Panc1 (cell line): ENCODE measurements at regions not wholly inside any gene's neighbourhood (a gene's known extent, or its start where the extent isn't known, plus 50 kb on each side); places are given as distances from the start of the nearest gene placed in this dataset.

Source experiments
- ATAC-seq: fragments of 200-7000 bp; cut with Tn5 transposase; 2 replicates; pipeline ENCODE4 v1.9.1; 2020; ENCODE audit warnings: mild to moderate bottlenecking, moderate library complexity
- BruUV-seq: library from RNA; stranded (reverse); fragments of 400-500 nt; replicated peaks from 2 replicates; lab custom pipeline; 2021; lab: Mats Ljungman, UMichigan
- CTCF ChIA-PET: fragments of 300-600 bp; sonication (Branson Sonifier 250); formaldehyde crosslinking; loops from one replicate; lab custom pipeline; 2022; ENCODE audit warnings: antibody characterized with exemption; lab: Charles Lee
- POLR2A ChIA-PET: fragments of 300-600 bp; sonication (Branson Sonifier 250); formaldehyde crosslinking; loops from one replicate; lab custom pipeline; 2022; ENCODE audit warnings: antibody characterized with exemption; lab: Charles Lee
- DNase-seq: peaks from one replicate; pipeline ENCODE4 v3.0.0-alpha.2; 2010; ENCODE audit warnings: low read depth, low spot score
- H3K27ac ChIP-seq: 2 replicates; pipeline ENCODE4 v1.5.1; 2011; ENCODE audit warnings: mild to moderate bottlenecking, low read length, inconsistent platforms
- H3K27me3 ChIP-seq: fragments of 200-500 bp; sonication (Bioruptor generic); 2 replicates; pipeline ENCODE4 v1.6.0; 2014; ENCODE audit warnings: low read length, inconsistent platforms; ENCODE audit not compliant: control insufficient read depth, insufficient read depth
- H3K36me3 ChIP-seq: fragments of 200-500 bp; sonication (Bioruptor generic); 2 replicates; pipeline ENCODE4 v1.5.1; 2014; ENCODE audit warnings: inconsistent platforms, mild to moderate bottlenecking, low read length, moderate library complexity; ENCODE audit not compliant: control insufficient read depth, insufficient read depth
- H3K4me1 ChIP-seq: 2 replicates; pipeline ENCODE4 v1.5.1; 2011; ENCODE audit warnings: inconsistent platforms, mild to moderate bottlenecking, low read length, moderate library complexity; ENCODE audit not compliant: control insufficient read depth, insufficient read depth
- H3K4me3 ChIP-seq, 2 experiments: 2 replicates each; pipeline ENCODE4 v1.5.1; 2011 to 2012; ENCODE audit warnings: low read depth in 2 of 2, low read length in 2 of 2, mild to moderate bottlenecking in 2 of 2, inconsistent platforms in 1 of 2, moderate library complexity in 1 of 2
- H3K9me3 ChIP-seq: fragments of 200-500 bp; sonication (Bioruptor generic); 2 replicates; pipeline ENCODE4 v1.5.1; 2014; ENCODE audit warnings: low read depth, mild to moderate bottlenecking, inconsistent platforms, low read length, moderate library complexity; ENCODE audit not compliant: control insufficient read depth, insufficient read depth
- CTCF ChIP-seq: fragments of 450-650 bp; IDR thresholded peaks from 2 replicates; pipeline ENCODE4 v1.5.1; 2017; ENCODE audit warnings: mild to moderate bottlenecking
- POLR2AphosphoS5 ChIP-seq: IDR thresholded peaks from 2 replicates; pipeline ENCODE4 v1.6.1; 2012; ENCODE audit warnings: mild to moderate bottlenecking, low read depth, low read length, moderate library complexity
- SIN3A ChIP-seq: IDR thresholded peaks from 2 replicates; pipeline ENCODE4 v1.6.1; 2012; ENCODE audit warnings: low read depth, mild to moderate bottlenecking, low read length, moderate library complexity, borderline replicate concordance; ENCODE audit not compliant: insufficient read depth
- TCF7L2 ChIP-seq: IDR thresholded peaks from 2 replicates; pipeline ENCODE4 v1.6.1; 2011; ENCODE audit warnings: mild to moderate bottlenecking, low read depth, low read length, inconsistent platforms
- in situ Hi-C: cut with HindIII; loops from 2 replicates; pipeline ENCODE4 v1.10.0; 2016; ENCODE audit warnings: low sequenced_read_pairs, low pct_unique_long_range_greater_than_20kb
- intact Hi-C: fragments of 100-400 bp; cut with micrococcal nuclease; formaldehyde crosslinking; loops from one replicate; pipeline ENCODE4 v1.10.0; 2022; ENCODE audit not compliant: unreplicated experiment
- TF ChIP-seq, protein P1 (sequence below), 2 experiments: IDR thresholded peaks; 2 replicates each; pipeline ENCODE4 v1.6.1; 2011 to 2012; ENCODE audit warnings: low read depth in 2 of 2, control low read depth in 1 of 2, low read length in 1 of 2, mild to moderate bottlenecking in 1 of 2, moderate library complexity in 1 of 2; ENCODE audit not compliant: insufficient read depth in 1 of 2

- in situ Hi-C loops (no loop called here), intact Hi-C loops (no loop called here)
- Histone ChIP-seq H3K27ac (no peak overlapping the region), H3K36me3 (no peaks in the 10 kb centered on the region), H3K27me3 (no peaks in the 10 kb centered on the region), H3K4me1 (no peaks in the 10 kb centered on the region), H3K9me3 (no peaks in the 10 kb centered on the region), H3K4me3 (no peak overlapping the region)
- ChIA-PET POLR2A (no interaction called here), CTCF (no interaction called here)
- no TSS peak for BruUV-seq
- no peak for ATAC-seq
- TF ChIP-seq CTCF (no peak), TCF7L2 (no peak), SIN3A (no peak), POLR2AphosphoS5 (no peak)
- TF ChIP-seq, protein P1, sequence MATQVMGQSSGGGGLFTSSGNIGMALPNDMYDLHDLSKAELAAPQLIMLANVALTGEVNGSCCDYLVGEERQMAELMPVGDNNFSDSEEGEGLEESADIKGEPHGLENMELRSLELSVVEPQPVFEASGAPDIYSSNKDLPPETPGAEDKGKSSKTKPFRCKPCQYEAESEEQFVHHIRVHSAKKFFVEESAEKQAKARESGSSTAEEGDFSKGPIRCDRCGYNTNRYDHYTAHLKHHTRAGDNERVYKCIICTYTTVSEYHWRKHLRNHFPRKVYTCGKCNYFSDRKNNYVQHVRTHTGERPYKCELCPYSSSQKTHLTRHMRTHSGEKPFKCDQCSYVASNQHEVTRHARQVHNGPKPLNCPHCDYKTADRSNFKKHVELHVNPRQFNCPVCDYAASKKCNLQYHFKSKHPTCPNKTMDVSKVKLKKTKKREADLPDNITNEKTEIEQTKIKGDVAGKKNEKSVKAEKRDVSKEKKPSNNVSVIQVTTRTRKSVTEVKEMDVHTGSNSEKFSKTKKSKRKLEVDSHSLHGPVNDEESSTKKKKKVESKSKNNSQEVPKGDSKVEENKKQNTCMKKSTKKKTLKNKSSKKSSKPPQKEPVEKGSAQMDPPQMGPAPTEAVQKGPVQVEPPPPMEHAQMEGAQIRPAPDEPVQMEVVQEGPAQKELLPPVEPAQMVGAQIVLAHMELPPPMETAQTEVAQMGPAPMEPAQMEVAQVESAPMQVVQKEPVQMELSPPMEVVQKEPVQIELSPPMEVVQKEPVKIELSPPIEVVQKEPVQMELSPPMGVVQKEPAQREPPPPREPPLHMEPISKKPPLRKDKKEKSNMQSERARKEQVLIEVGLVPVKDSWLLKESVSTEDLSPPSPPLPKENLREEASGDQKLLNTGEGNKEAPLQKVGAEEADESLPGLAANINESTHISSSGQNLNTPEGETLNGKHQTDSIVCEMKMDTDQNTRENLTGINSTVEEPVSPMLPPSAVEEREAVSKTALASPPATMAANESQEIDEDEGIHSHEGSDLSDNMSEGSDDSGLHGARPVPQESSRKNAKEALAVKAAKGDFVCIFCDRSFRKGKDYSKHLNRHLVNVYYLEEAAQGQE (IDR thresholded peaks at IDR 0.05; ENCODE audit: insufficient read depth in 1 of 2, low read depth in 2 of 2, low read length in 1 of 2) = no peak
- DNase-seq = no peak
These were observed 419.6 kb upstream of the TENM3 start for GRCh38 chr4:181823645-181824044.

DNA sequence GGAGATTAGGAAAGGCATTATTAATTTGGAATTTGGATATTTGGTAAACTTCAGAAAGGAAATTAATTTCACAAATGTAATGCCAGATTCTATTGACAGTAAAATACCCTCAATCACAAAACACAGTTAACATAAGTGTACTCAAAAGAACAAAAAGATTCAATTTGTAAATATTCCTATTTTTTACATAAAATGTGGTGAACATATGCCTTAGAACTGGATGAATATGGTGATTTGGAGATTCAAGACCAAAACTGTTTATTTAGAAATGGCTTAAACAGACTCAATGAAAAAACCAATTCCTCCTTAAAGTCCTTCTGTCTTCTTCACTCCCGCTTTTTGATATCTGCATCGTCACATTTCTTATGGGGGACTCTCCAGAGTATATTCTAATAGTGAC, 417.6 kb upstream of the TENM3 start:
- CTCF ChIA-PET = no interaction called here
- in situ Hi-C loops = no loop called here

More for the DNA sequence above, 417.6 kb upstream of the TENM3 start:
- Histone ChIP-seq H3K4me1 (no peaks in the 10 kb centered on the region), H3K9me3 (no peaks in the 10 kb centered on the region), H3K36me3 (no peaks in the 10 kb centered on the region), H3K27ac (no peak overlapping the region), H3K4me3 (no peak overlapping the region), H3K27me3 (no peaks in the 10 kb centered on the region)
- ATAC-seq (no peak), DNase-seq (no peak)
- intact Hi-C loops = no loop called here
- POLR2A ChIA-PET = no interaction called here
- no TSS peak for BruUV-seq
- TF ChIP-seq CTCF = no peak
- TF ChIP-seq TCF7L2 = no peak
- no peak for TF ChIP-seq SIN3A
- no peak for TF ChIP-seq POLR2AphosphoS5
- TF ChIP-seq, protein P1 (IDR thresholded peaks at IDR 0.05; ENCODE audit: insufficient read depth in 1 of 2, low read depth in 2 of 2, low read length in 1 of 2) = no peak
